ENCODE measurements at regions not wholly inside any gene's neighbourhood (a gene's known extent, or its start where the extent isn't known, plus 50 kb on each side); places are given as distances from the start of the nearest gene placed in this dataset.

DNA sequence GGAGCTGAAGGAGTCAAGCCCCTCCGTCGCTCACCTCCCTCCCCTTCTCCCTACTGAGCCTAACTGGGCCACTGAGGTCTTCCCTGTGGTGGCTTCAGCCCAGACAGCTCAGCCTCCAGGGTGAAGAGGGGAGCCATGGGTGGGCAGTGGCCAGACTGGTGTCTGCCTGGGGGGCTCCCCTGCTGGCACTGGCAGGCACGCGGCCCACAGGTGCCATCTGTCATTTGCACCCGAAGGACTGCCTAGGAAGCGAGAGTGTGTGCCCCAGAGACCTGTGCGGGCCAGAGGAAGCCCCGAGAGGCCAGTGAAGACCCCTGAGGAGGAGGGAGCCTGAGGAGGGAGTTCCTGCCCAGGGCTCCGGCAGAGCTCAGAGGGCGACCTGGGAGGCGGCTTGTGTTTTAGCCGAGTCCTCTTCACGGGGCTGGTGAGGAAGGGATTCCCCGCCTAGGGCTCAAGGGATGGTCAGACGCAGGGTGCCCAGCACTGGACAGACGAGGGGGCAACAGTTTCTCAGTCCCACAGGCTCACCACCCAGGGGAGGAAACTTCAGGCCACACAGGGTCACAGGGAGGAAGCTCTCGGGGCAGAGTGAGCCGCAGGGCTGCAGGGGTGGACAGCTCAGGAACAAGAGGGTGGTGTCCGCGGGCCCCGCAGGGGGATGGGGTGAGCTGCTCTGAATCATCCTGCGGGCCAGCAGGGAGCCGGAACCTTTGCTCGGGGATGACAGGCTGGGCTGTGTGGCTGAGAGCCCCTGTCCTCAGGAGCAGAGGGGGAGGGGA, 76.2 kb upstream of the PPP2R2D start:
- TF ChIP-seq, protein P1, sequence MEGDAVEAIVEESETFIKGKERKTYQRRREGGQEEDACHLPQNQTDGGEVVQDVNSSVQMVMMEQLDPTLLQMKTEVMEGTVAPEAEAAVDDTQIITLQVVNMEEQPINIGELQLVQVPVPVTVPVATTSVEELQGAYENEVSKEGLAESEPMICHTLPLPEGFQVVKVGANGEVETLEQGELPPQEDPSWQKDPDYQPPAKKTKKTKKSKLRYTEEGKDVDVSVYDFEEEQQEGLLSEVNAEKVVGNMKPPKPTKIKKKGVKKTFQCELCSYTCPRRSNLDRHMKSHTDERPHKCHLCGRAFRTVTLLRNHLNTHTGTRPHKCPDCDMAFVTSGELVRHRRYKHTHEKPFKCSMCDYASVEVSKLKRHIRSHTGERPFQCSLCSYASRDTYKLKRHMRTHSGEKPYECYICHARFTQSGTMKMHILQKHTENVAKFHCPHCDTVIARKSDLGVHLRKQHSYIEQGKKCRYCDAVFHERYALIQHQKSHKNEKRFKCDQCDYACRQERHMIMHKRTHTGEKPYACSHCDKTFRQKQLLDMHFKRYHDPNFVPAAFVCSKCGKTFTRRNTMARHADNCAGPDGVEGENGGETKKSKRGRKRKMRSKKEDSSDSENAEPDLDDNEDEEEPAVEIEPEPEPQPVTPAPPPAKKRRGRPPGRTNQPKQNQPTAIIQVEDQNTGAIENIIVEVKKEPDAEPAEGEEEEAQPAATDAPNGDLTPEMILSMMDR (IDR thresholded peaks at IDR 0.05): no peak
- no peak for TF ChIP-seq POLR2A (IDR thresholded peaks at IDR 0.05)

Data from Peyer's patch (tissue), 4 donors.